NCI-H2171 treated with DMSO at 0.1 percent for 48 hours (cell line): ENCODE measurements at regions not wholly inside any gene's neighbourhood (a gene's known extent, or its start where the extent isn't known, plus 50 kb on each side); places are given as distances from the start of the nearest gene placed in this dataset.
"Not testable (repeated sequence)": the region's sequence is repeated elsewhere in the genome, so short reads cannot be mapped to it uniquely, and the experiment has no call there.

Experiments used
- DNase-seq: peaks from one replicate; lab custom pipeline; 2025; lab: John Stamatoyannopoulos, UW

GRCh38 chr4:131309628-131310027 lies 1839.5 kb upstream of the PCDH10 start:
- DNase-seq: no peak

DNA sequence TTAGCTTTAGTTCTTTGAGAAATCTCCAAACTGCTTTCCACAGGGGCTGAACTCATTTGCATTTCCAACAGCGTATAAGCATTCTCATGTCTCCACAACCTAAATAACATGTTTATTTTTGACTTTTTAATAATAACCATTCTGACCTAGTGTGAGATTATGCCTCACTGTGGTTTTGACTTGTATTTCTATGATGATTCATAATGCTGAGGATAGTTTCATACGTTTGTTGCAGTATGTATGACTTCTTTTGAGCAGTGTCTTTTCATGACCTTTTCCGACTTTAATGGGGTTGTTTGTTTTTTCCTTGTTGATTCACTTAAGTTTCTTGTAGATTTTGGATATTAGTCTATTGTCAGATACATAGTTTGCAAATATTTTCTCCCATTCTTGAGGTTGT lies 1833.0 kb upstream of the PCDH10 start:
- DNase-seq: no peak

DNA sequence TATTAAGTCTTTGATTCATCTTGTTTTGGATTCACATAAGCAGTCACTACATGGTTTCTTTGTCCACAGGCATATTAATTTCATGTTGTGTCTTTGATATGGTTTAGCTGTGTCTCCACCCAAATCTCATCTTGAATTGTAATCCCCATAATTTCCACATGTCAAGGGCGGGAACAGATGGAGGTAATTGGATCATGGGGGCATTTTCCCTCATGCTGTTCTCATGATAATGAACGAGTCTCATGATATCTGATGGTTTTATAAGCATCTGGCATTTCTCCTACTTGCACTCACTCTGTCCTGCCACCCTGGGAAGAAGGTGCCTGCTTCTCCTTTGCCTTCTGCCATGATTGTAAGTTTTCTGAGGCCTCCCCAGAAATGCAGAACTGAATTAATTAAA lies 1811.2 kb upstream of the PCDH10 start:
- DNase-seq: peak; percentile 89

DNA sequence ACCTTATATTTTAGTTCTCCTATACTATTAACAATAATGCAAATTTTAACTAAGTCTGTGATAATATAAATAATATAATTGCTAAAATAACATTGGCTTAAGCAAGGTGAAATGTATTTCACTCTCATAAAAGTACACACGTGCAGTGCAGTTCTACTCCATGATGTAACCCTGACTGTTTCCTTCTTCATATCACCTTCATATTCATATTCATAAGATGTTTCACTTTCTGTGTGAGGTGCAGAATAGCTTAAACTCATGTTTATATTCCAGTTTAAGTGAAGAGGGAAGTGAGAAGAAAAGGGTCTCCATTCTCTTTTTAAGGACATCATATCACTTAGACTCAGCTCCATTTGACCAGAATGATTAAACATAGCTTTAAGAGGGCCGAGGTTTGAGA lies 1810.0 kb upstream of the PCDH10 start:
- DNase-seq: no peak

GRCh38 chr4:131344761-131345160 lies 1804.3 kb upstream of the PCDH10 start:
- DNase-seq: no peak

- no peak for DNase-seq
These were observed 1801.3 kb upstream of the PCDH10 start for GRCh38 chr4:131347816-131348215.

DNA sequence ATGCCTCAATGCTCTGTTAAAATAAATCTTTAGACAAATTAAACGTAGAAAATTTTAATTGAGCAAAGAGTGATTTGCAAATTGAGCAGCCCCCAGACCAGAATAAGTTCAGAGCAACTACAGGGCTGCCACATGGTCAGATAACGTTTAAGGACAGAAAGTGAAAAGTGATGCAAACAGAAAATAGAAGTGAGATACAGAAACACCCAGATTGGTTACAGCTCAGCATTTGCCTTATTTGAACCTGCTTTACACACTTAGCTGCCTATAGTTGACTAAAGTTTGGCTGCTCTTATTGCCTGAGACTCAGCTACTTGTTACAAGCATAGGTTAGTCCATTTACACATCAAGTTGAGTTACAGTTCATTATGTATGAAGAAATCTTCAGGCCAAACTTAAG lies 1800.8 kb upstream of the PCDH10 start:
- no peak for DNase-seq

DNA sequence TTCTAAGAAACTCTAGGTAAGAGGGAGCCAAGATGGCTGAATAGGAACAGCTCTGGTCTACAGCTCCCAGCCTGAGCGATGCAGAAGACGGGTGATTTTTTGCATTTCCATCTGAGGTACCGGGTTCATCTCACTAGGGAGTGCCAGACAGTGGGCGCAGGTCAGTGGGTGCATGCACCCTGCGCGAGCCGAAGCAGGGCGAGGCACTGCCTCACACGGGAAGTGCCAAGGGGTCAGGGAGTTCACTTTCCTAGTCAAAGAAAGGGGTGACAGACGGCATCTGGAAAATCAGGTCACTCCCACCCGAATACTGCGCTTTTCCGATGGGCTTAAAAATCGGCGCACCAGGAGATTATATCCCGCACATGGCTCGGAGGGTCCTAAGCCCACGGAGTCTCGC lies 1796.7 kb upstream of the PCDH10 start:
- DNase-seq: not testable (repeated sequence)

- DNase-seq: no peak
These were observed 1782.4 kb upstream of the PCDH10 start for GRCh38 chr4:131366714-131367113.

- DNase-seq: no peak
These were observed 1781.7 kb upstream of the PCDH10 start for GRCh38 chr4:131367441-131367840.

DNA sequence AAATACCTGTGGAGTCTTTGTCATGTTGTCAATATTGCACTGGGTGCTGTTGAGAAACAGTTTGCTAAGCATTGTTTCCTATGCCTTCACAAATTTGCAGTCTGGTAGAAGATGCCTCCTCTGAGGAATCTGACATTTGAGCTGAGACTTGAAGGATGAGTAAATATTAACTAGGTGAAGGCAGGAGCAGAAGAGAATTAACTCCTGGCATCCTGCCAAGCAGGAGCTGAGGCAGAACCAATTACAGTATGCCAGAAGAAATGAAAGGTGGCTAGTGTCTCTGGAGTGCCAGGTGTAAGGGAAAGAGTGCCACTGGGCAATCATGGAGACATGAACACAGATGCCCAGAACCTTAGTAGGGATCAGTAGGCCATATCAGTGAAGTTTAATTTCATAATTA lies 1778.2 kb upstream of the PCDH10 start:
- DNase-seq: peak; percentile 90

GRCh38 chr4:131381055-131381454 lies 1768.0 kb upstream of the PCDH10 start:
- DNase-seq: no peak

DNA sequence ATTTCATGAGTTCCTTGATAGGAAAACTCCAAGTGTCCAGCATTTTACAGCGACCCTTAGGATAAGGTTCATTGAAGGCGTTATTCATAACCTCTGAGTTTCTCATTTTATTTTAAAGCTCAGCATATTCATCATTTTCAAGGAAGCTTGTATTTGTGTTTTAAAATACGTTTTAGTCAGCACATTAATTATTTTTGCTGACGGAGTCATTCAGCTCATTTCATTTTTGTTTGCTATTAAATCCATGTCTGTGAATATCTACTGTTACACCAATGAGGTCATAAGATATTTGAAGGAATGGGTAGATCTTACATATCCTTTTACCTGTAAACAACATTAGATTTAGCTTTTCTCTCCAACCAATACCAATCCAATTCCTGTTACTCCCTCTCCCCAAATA lies 1766.3 kb upstream of the PCDH10 start:
- DNase-seq: no peak

DNA sequence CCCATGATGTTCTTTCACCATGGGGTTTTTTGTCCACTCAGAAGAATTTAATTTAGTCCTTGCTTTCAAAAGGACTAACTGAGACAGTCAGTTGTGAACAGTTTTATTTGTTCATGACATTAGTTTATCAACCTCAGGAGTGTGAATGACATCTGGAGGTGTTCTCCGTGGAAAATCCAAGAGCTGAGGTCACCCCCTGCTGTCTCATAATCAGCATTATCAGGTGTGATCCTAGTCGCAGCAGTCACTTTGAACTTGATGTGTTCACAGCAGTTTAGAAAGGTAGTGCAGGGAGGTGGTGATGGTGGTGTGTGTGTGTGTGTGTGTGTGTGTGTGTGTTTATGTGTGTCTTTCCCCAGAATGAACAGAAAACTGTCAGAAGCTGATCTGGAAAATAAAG lies 1760.8 kb upstream of the PCDH10 start:
- DNase-seq: peak; percentile 19

GRCh38 chr4:131408102-131408501 lies 1741.0 kb upstream of the PCDH10 start:
- DNase-seq: no peak

- no peak for DNase-seq
These were observed 1737.7 kb upstream of the PCDH10 start for GRCh38 chr4:131411393-131411792.

DNA sequence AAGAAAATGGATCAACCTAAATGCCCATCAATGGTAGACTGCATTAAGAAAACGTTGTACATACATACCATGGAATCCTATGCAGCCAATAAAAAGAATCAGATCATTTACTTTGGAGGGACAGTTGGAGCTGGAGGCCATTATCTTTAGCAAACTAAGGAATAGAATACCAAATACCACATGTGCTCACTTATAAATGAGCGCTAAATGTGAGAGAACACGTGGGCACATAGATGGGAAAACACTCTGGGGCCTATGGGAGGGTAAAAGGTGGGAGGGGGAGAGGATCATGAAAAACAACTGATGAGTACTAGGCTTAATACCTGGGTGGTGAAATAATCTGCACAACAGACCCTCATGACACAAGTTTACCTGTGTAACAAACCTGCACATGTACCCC lies 1729.9 kb upstream of the PCDH10 start:
- DNase-seq: no peak

- DNase-seq: no peak
These were observed 1722.9 kb upstream of the PCDH10 start for GRCh38 chr4:131426023-131426758.

- no peak for DNase-seq
These were observed 1722.1 kb upstream of the PCDH10 start for GRCh38 chr4:131427000-131427399.

- no peak for DNase-seq
These were observed 1718.8 kb upstream of the PCDH10 start for GRCh38 chr4:131430302-131430701.

DNA sequence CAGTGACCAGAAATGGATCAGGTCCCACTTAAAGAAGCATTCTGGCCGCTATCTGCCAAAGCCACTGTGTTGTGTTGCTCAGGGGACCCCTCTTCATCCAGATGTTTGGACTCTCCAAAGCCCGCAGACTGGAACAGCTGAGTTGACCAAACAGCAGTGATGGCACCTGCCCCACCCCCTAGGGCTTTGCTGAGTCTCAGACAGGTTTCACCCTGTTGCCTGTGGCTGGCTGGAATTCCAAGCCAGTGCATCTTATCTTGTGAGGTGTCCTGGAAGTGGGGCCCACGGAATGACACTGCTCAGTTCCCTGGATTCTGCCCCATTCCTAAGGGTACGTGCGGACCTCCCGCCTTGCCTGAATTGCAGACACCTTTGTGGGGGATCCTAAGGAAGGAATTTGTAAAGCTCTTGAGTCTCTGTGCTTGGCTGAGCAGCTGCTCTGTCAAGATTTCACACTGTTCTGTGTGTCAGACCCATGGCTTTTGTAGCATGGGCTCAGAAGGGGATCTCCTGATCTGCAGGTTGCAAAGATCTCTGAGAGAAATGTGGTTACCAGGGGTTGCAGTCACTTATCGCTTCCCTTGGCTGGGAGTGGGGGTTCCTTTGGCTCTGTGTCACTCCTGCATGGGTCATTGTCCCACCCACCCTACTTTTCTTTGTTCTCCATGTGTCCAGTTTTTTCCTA lies 1707.9 kb upstream of the PCDH10 start:
- DNase-seq: no peak

- DNase-seq: no peak
These were observed 1701.2 kb upstream of the PCDH10 start for GRCh38 chr4:131447883-131448282.

- DNase-seq: no peak
These were observed 1698.4 kb upstream of the PCDH10 start for GRCh38 chr4:131450572-131451209.
